H9 (cell line): ENCODE measurements at regions not wholly inside any gene's neighbourhood (a gene's known extent, or its start where the extent isn't known, plus 50 kb on each side); places are given as distances from the start of the nearest gene placed in this dataset.

Experiments
- DNase-seq: peaks from one replicate; pipeline ENCODE4 v3.0.0-alpha.2; 2017
- H2AFZ ChIP-seq: one replicate; pipeline ENCODE4 v1.6.1; 2013; ENCODE audit warnings: mild to moderate bottlenecking, low read length, control low read depth, moderate library complexity
- H2AK5ac ChIP-seq: 2 replicates; pipeline ENCODE4 v1.6.1; 2013; ENCODE audit warnings: low read length, control low read depth, mixed read lengths; ENCODE audit not compliant: insufficient read length
- H2BK120ac ChIP-seq: one replicate; pipeline ENCODE4 v1.6.1; 2013; ENCODE audit warnings: low read depth, mild to moderate bottlenecking, low read length, control low read depth, inconsistent platforms; ENCODE audit not compliant: poor library complexity, severe bottlenecking
- H2BK12ac ChIP-seq: 2 replicates; pipeline ENCODE4 v1.6.1; 2013; ENCODE audit warnings: low read length, control low read depth, mixed read lengths, low read depth; ENCODE audit not compliant: insufficient read length
- H2BK15ac ChIP-seq: 2 replicates; pipeline ENCODE4 v1.6.1; 2013; ENCODE audit warnings: low read depth, low read length, control low read depth
- H2BK20ac ChIP-seq: one replicate; pipeline ENCODE4 v1.6.1; 2013; ENCODE audit warnings: low read depth, mild to moderate bottlenecking, low read length, control low read depth, inconsistent platforms; ENCODE audit not compliant: poor library complexity, severe bottlenecking
- H2BK5ac ChIP-seq: 2 replicates; pipeline ENCODE4 v1.6.1; 2013; ENCODE audit warnings: low read length, control low read depth, mixed read lengths; ENCODE audit not compliant: insufficient read length
- H3K14ac ChIP-seq: 2 replicates; pipeline ENCODE4 v1.6.1; 2013; ENCODE audit warnings: low read length, control low read depth; ENCODE audit not compliant: insufficient read depth
- H3K18ac ChIP-seq: 2 replicates; pipeline ENCODE4 v1.6.1; 2013; ENCODE audit warnings: low read depth, mild to moderate bottlenecking, mixed read lengths, low read length, control low read depth; ENCODE audit not compliant: insufficient read length
- H3K23ac ChIP-seq: 2 replicates; pipeline ENCODE4 v1.6.1; 2013; ENCODE audit warnings: low read length, control low read depth, mixed read lengths, low read depth; ENCODE audit not compliant: insufficient read length
- H3K23me2 ChIP-seq: 2 replicates; pipeline ENCODE4 v1.6.1; 2013; ENCODE audit warnings: low read depth, mild to moderate bottlenecking, mixed read lengths, low read length, control low read depth; ENCODE audit not compliant: insufficient read length, poor library complexity, severe bottlenecking
- H3K27ac ChIP-seq: 2 replicates; pipeline ENCODE4 v1.5.1; 2013; ENCODE audit warnings: low read length, control low read depth, mixed read lengths, low read depth; ENCODE audit not compliant: insufficient read length
- H3K27me3 ChIP-seq: 2 replicates; pipeline ENCODE4 v1.6.1; 2013; ENCODE audit warnings: low read length, control low read depth, inconsistent platforms; ENCODE audit not compliant: insufficient read depth
- H3K4ac ChIP-seq: 2 replicates; pipeline ENCODE4 v1.6.1; 2013; ENCODE audit warnings: low read depth, mild to moderate bottlenecking, control low read depth, inconsistent platforms, low read length, moderate library complexity
- H3K4me1 ChIP-seq: 2 replicates; pipeline ENCODE4 v1.6.1; 2013; ENCODE audit warnings: low read length, control low read depth, inconsistent platforms; ENCODE audit not compliant: insufficient read depth
- H3K4me2 ChIP-seq: 2 replicates; pipeline ENCODE4 v1.6.1; 2013; ENCODE audit warnings: low read length, control low read depth, mixed read lengths; ENCODE audit not compliant: insufficient read length, insufficient read depth
- H3K56ac ChIP-seq: 2 replicates; pipeline ENCODE4 v1.6.1; 2013; ENCODE audit warnings: low read depth, mild to moderate bottlenecking, mixed read lengths, low read length, control low read depth; ENCODE audit not compliant: insufficient read length
- H3K79me1 ChIP-seq: 2 replicates; pipeline ENCODE4 v1.6.1; 2013; ENCODE audit warnings: low read depth, mild to moderate bottlenecking, moderate library complexity, low read length, control low read depth, inconsistent platforms; ENCODE audit not compliant: insufficient read depth, poor library complexity, severe bottlenecking
- H3K79me2 ChIP-seq: 2 replicates; pipeline ENCODE4 v1.6.1; 2013; ENCODE audit warnings: low read length, control low read depth, inconsistent platforms; ENCODE audit not compliant: insufficient read depth
- H3K9ac ChIP-seq: 2 replicates; pipeline ENCODE4 v1.6.1; 2013; ENCODE audit warnings: low read length, control low read depth, mixed read lengths; ENCODE audit not compliant: insufficient read length; ENCODE audit errors: extremely low read depth
- H3K9me3 ChIP-seq: one replicate; pipeline ENCODE4 v1.6.1; 2013; ENCODE audit warnings: low read depth, low read length, inconsistent platforms; ENCODE audit not compliant: control insufficient read depth
- H3T11ph ChIP-seq: one replicate; pipeline ENCODE4 v1.6.1; 2013; ENCODE audit warnings: mild to moderate bottlenecking, low read length, control low read depth, inconsistent platforms
- H4K20me1 ChIP-seq: one replicate; pipeline ENCODE4 v1.6.1; 2013; ENCODE audit not compliant: control insufficient read depth, insufficient read length, insufficient read depth
- H4K5ac ChIP-seq: 2 replicates; pipeline ENCODE4 v1.6.1; 2013; ENCODE audit warnings: low read depth, mild to moderate bottlenecking, mixed read lengths, low read length, control low read depth; ENCODE audit not compliant: insufficient read length
- H4K8ac ChIP-seq: replicated peaks from 2 replicates; pipeline ENCODE4 v1.6.1; 2013; ENCODE audit warnings: low read length, control low read depth, mixed read lengths, low read depth; ENCODE audit not compliant: insufficient read length
- H4K91ac ChIP-seq: 2 replicates; pipeline ENCODE4 v1.6.1; 2013; ENCODE audit warnings: low read depth, mild to moderate bottlenecking, moderate library complexity, mixed read lengths, low read length, control low read depth; ENCODE audit not compliant: insufficient read length
- H3K27ac Mint-ChIP-seq, 3 experiments: 2 replicates in 2 of 3; 3 replicates in 1 of 3; pipeline ENCODE4 v1.8.0; 2020 to 2021; ENCODE audit warnings: mixed read lengths in 3 of 3, mild to moderate bottlenecking in 1 of 3, moderate library complexity in 1 of 3
- H3K27me3 Mint-ChIP-seq: 2 replicates; pipeline ENCODE4 v1.8.0; 2021; ENCODE audit warnings: low read depth, mild to moderate bottlenecking, moderate library complexity, mixed read lengths
- H3K36me3 Mint-ChIP-seq, 3 experiments: 2 replicates in 2 of 3; 3 replicates in 1 of 3; pipeline ENCODE4 v1.8.0; 2020 to 2021; ENCODE audit warnings: low read depth in 3 of 3, mixed read lengths in 3 of 3; ENCODE audit not compliant: insufficient read depth in 1 of 3
- H3K4me1 Mint-ChIP-seq, 2 experiments: 2 replicates each; pipeline ENCODE4 v1.8.0; 2020; ENCODE audit warnings: mixed read lengths in 2 of 2
- H3K4me3 Mint-ChIP-seq, 2 experiments: 2 replicates in 1 of 2; 3 replicates in 1 of 2; pipeline ENCODE4 v1.8.0; 2020 to 2021; ENCODE audit warnings: mild to moderate bottlenecking in 2 of 2, mixed read lengths in 2 of 2, moderate library complexity in 1 of 2
- H3K9me3 Mint-ChIP-seq, 2 experiments: 2 replicates in 1 of 2; 3 replicates in 1 of 2; pipeline ENCODE4 v1.8.0; 2020; ENCODE audit warnings: mild to moderate bottlenecking in 2 of 2, mixed read lengths in 2 of 2, moderate library complexity in 1 of 2
- CTCF ChIP-seq: fragments of 200-600 bp; sonication (generic); conservative IDR thresholded peaks from 3 replicates; pipeline ENCODE4 v1.8.0; 2021; ENCODE audit warnings: antibody characterized with exemption, mild to moderate bottlenecking

- peaks cover 12 to 17% of the 10 kb centered on the region in 2 experiments for H3K4me1 Mint-ChIP-seq
- Histone ChIP-seq H3K79me2 (no peaks in the 10 kb centered on the region), H2BK15ac (no peak overlapping the region), H4K20me1 (no peaks in the 10 kb centered on the region), H2BK120ac (no peak overlapping the region), H3K4me2 (no peak overlapping the region), H3K27ac (no peak overlapping the region), H4K8ac (no peak overlapping the region), H3K23me2 (no peaks in the 10 kb centered on the region), H2BK5ac (no peak overlapping the region), H3K56ac (no peak overlapping the region), H4K5ac (no peak overlapping the region), H3K4me1 (peaks cover 4% of the 10 kb centered on the region; the same call in 1 of the 2 replicates), H2AFZ (no peak overlapping the region), H3K18ac (no peak overlapping the region), H3K9ac (no peak overlapping the region), H2AK5ac (no peak overlapping the region), H3K14ac (no peak overlapping the region), H3K27me3 (no peaks in the 10 kb centered on the region), H3T11ph (no peak overlapping the region), H2BK12ac (no peak overlapping the region), H3K79me1 (no peaks in the 10 kb centered on the region), H2BK20ac (no peak overlapping the region), H3K4ac (no peak overlapping the region), H4K91ac (no peak overlapping the region), H3K9me3 (no peaks in the 10 kb centered on the region), H3K23ac (no peak overlapping the region)
- H3K27ac Mint-ChIP-seq: peak overlapping the region in 1 of 3 experiments; percentile 45; a peak in 1 of 7 replicates
- H3K4me3 Mint-ChIP-seq: no peak overlapping the region
- DNase-seq: no peak
- H3K27me3 Mint-ChIP-seq: no peaks in the 10 kb centered on the region
- H3K9me3 Mint-ChIP-seq: peaks cover 0 to 3% of the 10 kb centered on the region in 2 experiments; a peak in 2 of 5 replicates
- TF ChIP-seq CTCF: no peak
- H3K36me3 Mint-ChIP-seq: no peaks in the 10 kb centered on the region; a peak in 1 of 7 replicates
These were observed 1865.6 kb upstream of the FLRT2 start for GRCh38 chr14:83664389-83664788.
